NB4 (cell line): ENCODE measurements at regions not wholly inside any gene's neighbourhood (a gene's known extent, or its start where the extent isn't known, plus 50 kb on each side); places are given as distances from the start of the nearest gene placed in this dataset.

Experiments used
- DNase-seq: peaks from one replicate; pipeline ENCODE4 v3.0.0; 2010; ENCODE audit warnings: low read depth
- H3K4me3 ChIP-seq: one replicate; pipeline ENCODE4 v1.5.1; 2011; ENCODE audit warnings: mild to moderate bottlenecking, low read depth, low read length, moderate library complexity
- CTCF ChIP-seq: IDR thresholded peaks from one replicate; pipeline ENCODE4 v1.5.1; 2012; ENCODE audit warnings: low read depth, low read length
- MAX ChIP-seq: IDR thresholded peaks from 2 replicates; pipeline ENCODE4 v1.6.1; 2011; ENCODE audit warnings: low read depth, low read length
- MYC ChIP-seq: IDR thresholded peaks from 2 replicates; pipeline ENCODE4 v1.6.1; 2011; ENCODE audit warnings: low read depth, low read length
- POLR2A ChIP-seq: IDR thresholded peaks from 2 replicates; pipeline ENCODE4 v1.6.1; 2011; ENCODE audit warnings: mild to moderate bottlenecking; ENCODE audit not compliant: insufficient read length; ENCODE audit errors: extremely low read depth

- no peak for DNase-seq
- H3K4me3 ChIP-seq, result no peak overlapping the region
- TF ChIP-seq POLR2A (no peak), MAX (no peak), MYC (no peak), CTCF (no peak)
Observed at GRCh38 chr2:226483745-226484619, 315.6 kb downstream of the IRS1 start.

- H3K4me3 ChIP-seq, result no peak overlapping the region
- no peak for DNase-seq
- TF ChIP-seq MAX, result no peak
- TF ChIP-seq MYC, result no peak
- no peak for TF ChIP-seq CTCF
- no peak for TF ChIP-seq POLR2A
Observed at GRCh38 chr2:226483143-226483542, 316.5 kb downstream of the IRS1 start.

GRCh38 chr2:226478109-226478809 lies 321.4 kb downstream of the IRS1 start:
- TF ChIP-seq MYC (no peak), CTCF (no peak), MAX (no peak), POLR2A (no peak)

GRCh38 chr2:226477221-226478108 lies 322.2 kb downstream of the IRS1 start:
- no peak for TF ChIP-seq MAX
- no peak for TF ChIP-seq MYC
- no peak for TF ChIP-seq POLR2A
- TF ChIP-seq CTCF, result no peak
- no peak overlapping the region for H3K4me3 ChIP-seq
- DNase-seq, result no peak

More at GRCh38 chr2:226478109-226478809, 321.4 kb downstream of the IRS1 start:
- DNase-seq, result no peak
- no peak overlapping the region for H3K4me3 ChIP-seq

GRCh38 chr2:226475650-226476049 lies 324.0 kb downstream of the IRS1 start:
- peak; percentile 8 for DNase-seq
- H3K4me3 ChIP-seq, result no peak overlapping the region
- TF ChIP-seq MYC (no peak), MAX (no peak), POLR2A (no peak), CTCF (no peak)
